Dendritic cell treated with granulocyte-macrophage colony-stimulating factor and Interleukin-4, amounts not matched to agents 40 ng/mL and 50 ng/mL, for 4 days (primary cell): ENCODE measurements at regions not wholly inside any gene's neighbourhood (a gene's known extent, or its start where the extent isn't known, plus 50 kb on each side); places are given as distances from the start of the nearest gene placed in this dataset.

Source experiments
- H3K27ac Mint-ChIP-seq: one replicate; pipeline ENCODE4 v1.8.0; 2022; ENCODE audit warnings: mild to moderate bottlenecking, mixed read lengths
- H3K27me3 Mint-ChIP-seq: one replicate; pipeline ENCODE4 v1.8.0; 2022; ENCODE audit warnings: mild to moderate bottlenecking, mixed read lengths
- H3K36me3 Mint-ChIP-seq: one replicate; pipeline ENCODE4 v1.8.0; 2022; ENCODE audit warnings: low read depth, mixed read lengths
- H3K4me1 Mint-ChIP-seq: one replicate; pipeline ENCODE4 v1.8.0; 2022; ENCODE audit warnings: low read depth, mixed read lengths
- H3K4me3 Mint-ChIP-seq: one replicate; pipeline ENCODE4 v1.8.0; 2022; ENCODE audit warnings: mild to moderate bottlenecking, moderate library complexity, mixed read lengths
- H3K9me3 Mint-ChIP-seq: one replicate; pipeline ENCODE4 v1.8.0; 2022; ENCODE audit warnings: mixed read lengths
- intact Hi-C: fragments of 100-400 bp; cut with micrococcal nuclease; formaldehyde crosslinking; loops from one replicate; pipeline ENCODE4 v1.15.0; 2022

DNA sequence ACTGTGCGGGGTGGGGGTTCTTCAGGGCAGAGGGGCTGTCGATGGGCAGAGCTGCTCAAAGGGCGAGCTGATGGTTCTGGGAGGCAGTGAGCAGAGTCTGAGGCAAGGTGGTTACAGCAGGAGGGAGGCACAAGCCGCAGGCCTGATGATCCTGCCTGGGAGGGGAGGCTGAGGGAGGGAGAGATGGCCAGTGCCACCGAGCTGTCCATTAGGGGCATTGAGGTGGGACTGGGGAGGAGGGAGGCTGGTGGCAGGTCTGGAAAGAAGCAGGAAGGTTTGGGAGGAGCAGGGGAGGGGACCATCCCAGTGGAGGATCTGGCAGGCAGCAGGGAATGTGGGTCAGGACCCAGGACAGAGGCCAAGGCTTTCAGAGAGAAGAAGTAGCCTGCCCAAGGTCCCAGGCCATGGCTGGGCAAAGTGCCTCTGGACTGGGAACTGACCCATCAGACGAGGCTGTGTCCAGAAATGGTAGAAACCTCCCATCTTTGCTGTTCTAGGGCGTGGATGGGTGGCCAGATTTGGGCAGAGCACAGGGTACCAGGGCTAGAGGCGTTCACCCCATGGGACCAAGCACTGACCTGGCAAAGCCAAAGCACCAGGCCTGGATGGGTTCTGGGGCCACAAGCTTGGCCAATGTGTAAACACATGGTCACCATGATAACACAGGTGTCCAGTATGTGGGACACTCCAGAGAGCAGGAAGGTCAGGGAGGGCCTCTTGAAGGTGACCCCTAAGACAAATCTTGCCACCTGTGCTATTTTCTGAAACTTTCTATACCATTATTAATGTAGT lies 55.5 kb downstream of the INHBB start:
- peaks cover 14% of the 10 kb centered on the region for H3K27me3 Mint-ChIP-seq
- no peaks in the 10 kb centered on the region for H3K36me3 Mint-ChIP-seq
- H3K4me3 Mint-ChIP-seq = no peak overlapping the region
- H3K9me3 Mint-ChIP-seq = no peaks in the 10 kb centered on the region
- no peak overlapping the region for H3K27ac Mint-ChIP-seq
- intact Hi-C loops = no loop called here
- H3K4me1 Mint-ChIP-seq = no peaks in the 10 kb centered on the region

DNA sequence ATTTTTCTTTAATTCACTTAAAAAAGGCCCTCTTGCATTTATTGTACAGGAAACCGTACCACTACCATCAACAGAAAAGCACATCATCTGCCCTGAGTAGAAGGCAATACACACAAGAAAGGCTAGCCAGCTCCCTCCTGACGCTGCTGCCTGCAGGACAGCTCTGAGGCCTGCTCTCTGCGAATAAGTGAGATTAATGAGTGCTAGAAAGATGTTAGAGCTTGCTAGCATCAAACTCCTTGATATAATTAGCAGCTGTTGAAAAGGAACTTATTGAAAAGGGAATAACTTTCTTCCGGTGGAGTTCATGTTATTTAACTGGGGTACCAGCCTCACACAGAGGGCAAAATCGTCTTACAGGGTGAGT lies 56.1 kb downstream of the INHBB start:
- H3K27ac Mint-ChIP-seq = no peak overlapping the region
- no peak overlapping the region for H3K4me3 Mint-ChIP-seq

DNA sequence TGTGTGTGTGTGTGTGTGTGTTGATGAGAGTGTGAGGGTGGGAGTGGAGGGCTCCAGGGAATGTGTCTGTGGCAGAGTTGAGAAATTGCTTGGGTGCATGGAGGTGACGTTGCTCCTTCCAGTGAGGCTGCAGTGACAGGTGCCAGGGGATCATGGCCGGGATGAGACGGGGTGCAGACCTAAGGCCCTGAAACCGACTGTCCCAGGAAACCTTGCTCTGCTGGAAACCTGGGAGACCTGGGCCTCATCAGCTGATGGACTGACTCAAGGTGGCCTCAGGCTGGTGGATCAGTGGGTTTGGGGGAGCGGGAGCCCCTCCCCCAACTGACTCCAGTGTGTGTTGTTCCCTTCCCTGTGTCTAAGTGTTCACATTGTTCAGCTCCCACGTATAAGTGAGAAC lies 56.6 kb downstream of the INHBB start:
- Mint-ChIP-seq H3K36me3 (no peaks in the 10 kb centered on the region), H3K4me1 (no peaks in the 10 kb centered on the region), H3K27ac (no peak overlapping the region), H3K27me3 (peaks cover 14% of the 10 kb centered on the region), H3K4me3 (no peak overlapping the region), H3K9me3 (peaks cover 1% of the 10 kb centered on the region)
- intact Hi-C loops = no loop called here

More for the DNA sequence above, 56.1 kb downstream of the INHBB start:
- no peaks in the 10 kb centered on the region for H3K36me3 Mint-ChIP-seq
- H3K4me1 Mint-ChIP-seq = no peaks in the 10 kb centered on the region
- H3K27me3 Mint-ChIP-seq = peaks cover 14% of the 10 kb centered on the region
- intact Hi-C loops = no loop called here
- no peaks in the 10 kb centered on the region for H3K9me3 Mint-ChIP-seq

DNA sequence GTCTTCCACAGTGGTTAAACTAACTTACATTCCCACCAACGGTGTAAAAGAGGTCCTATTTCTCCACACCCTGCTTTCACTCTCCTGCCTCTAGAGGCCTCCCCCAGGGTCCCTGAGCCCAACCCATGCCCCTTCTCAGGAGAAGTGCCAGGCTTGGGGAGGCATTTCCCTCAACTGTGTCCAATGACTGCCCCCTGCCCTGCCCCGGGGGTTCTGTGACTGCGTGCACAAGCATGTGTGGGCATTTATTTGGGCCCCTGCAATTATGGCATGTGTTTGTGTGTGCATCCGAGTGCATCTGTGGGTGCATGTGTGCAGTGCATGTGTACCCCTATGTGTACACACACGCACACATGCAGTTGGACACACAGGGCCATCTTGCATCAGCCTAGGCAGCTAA lies 57.3 kb downstream of the INHBB start:
- Mint-ChIP-seq H3K4me1 (no peaks in the 10 kb centered on the region), H3K4me3 (no peak overlapping the region), H3K9me3 (peaks cover 5% of the 10 kb centered on the region), H3K27me3 (peaks cover 14% of the 10 kb centered on the region), H3K36me3 (no peaks in the 10 kb centered on the region), H3K27ac (no peak overlapping the region)
- intact Hi-C loops = no loop called here

DNA sequence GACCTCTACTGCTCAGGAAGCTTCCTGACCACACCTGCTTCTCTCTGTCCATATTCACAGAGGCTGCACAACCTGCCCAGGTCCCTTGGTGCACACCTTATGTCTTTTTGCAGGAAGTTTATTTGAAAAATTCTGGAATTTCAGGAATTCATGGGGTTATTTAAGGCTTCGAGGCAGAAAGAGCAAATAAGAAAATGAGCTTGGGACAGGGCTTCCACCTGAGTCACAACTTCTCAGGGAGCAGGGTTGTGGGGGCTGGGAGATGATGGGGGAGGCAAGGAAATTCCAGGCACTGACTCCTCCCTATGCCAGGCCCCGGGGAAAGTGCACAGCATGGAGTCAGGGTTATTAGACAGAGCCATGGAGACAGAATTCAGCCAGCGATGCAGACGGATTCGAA lies 57.7 kb downstream of the INHBB start:
- Mint-ChIP-seq H3K4me3 (no peak overlapping the region), H3K4me1 (no peaks in the 10 kb centered on the region), H3K27me3 (peaks cover 14% of the 10 kb centered on the region), H3K27ac (no peak overlapping the region), H3K36me3 (no peaks in the 10 kb centered on the region), H3K9me3 (peaks cover 5% of the 10 kb centered on the region)
- intact Hi-C loops = no loop called here

DNA sequence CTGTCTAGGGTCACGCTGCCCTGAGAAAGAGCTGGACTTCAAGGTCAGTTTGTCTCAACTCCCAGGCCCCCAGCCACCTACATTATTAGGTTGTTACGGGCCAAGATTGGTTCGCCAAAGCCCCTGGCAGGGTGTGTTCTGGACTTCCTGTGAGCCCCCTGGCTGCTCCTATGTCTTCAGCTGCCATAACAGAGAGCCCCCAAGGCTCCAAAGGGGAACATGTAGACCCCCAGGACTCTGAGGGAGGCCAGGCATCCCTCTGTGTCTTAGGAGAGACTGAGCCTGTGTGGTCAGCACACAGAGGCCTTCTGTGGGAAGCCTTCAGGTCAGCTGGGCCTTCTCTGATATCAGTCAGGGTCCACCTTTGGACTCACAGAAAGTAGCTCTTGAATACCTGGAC lies 58.3 kb downstream of the INHBB start:
- Mint-ChIP-seq H3K27ac (no peak overlapping the region), H3K4me3 (no peak overlapping the region), H3K36me3 (no peaks in the 10 kb centered on the region), H3K4me1 (no peaks in the 10 kb centered on the region), H3K9me3 (peaks cover 5% of the 10 kb centered on the region), H3K27me3 (peaks cover 14% of the 10 kb centered on the region)
- intact Hi-C loops = no loop called here

DNA sequence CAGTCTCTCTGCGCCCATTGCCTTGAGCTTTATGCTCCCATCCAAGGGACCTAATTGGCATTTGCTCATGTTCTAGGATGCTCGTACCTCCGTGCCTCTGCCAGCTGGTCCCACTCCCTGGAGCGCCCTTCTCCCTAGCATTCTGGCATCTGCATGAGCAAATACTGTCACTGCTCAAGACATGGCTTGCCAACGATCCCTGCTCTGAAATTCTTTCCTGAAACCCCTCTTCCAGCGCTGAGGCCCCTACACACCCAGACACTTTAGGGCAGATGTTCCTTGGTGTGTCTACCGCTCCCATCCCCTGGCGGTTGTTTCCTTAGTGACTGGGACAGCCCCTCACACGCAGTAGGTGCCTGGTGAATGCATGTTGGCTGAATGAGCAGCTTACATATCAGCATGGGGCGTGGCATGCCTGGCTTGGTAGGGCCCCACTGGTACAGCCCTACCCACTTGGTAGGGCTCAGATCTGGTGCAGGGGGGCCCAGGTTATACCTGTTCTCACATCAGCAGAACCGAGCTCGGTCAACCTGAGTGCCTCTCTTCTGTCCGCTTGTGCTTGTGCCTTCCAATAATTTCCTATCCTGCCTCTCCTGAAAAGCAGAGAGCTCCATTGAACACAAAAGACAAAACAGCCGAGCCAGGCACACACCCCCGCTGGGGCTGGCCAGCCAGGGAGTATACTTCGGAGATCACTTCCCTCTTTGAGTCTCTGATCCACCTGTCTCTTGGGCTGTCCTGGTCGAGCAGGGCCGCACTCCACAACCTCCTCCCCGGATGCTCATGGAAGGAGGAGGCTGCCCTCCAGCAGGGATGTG lies 59.2 kb downstream of the INHBB start:
- intact Hi-C loops = no loop called here
- H3K36me3 Mint-ChIP-seq = no peaks in the 10 kb centered on the region
- H3K9me3 Mint-ChIP-seq = peaks cover 5% of the 10 kb centered on the region
- H3K4me1 Mint-ChIP-seq = no peaks in the 10 kb centered on the region
- no peak overlapping the region for H3K27ac Mint-ChIP-seq
- peaks cover 14% of the 10 kb centered on the region for H3K27me3 Mint-ChIP-seq
- no peak overlapping the region for H3K4me3 Mint-ChIP-seq

DNA sequence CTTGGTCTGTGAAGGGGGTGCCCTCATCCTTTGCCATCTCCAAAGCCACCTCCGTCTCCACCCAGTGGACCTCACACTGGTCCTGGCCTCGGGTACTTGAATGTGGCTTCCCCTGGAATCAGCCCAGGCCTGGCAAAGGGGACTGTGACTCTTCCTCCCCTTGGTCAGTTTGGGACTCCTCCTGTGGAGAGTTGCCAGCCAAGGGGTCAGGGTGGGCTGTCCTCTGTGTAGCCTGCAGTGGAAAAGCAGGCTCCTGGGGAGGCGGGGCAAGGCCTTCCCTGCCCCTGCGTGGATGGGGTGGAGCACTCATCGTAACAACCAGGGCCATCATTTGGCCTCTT lies 59.8 kb downstream of the INHBB start:
- intact Hi-C loops = no loop called here
- Mint-ChIP-seq H3K36me3 (no peaks in the 10 kb centered on the region), H3K27ac (no peak overlapping the region), H3K4me1 (no peaks in the 10 kb centered on the region), H3K4me3 (no peak overlapping the region), H3K9me3 (peaks cover 5% of the 10 kb centered on the region), H3K27me3 (peaks cover 12% of the 10 kb centered on the region)

DNA sequence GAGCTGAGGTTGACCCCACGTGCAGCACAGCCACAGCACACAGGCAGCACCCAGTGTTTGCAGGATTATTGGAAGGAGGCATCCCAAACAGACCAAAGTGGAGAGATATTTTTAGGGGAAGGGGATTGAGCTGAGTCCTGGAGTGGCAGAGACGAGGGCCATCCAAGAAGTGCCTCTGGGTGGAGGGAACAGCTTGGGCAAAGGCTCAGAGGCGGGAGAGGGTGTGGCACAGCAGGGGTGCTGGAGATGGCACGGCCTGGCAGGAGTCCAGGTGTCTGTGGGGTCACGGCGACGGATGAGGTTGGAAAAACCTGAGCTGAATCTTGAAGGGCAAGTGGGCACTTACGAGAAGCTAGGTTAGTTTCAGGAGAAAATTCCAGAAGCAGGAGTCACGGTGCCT lies 60.6 kb downstream of the INHBB start:
- peaks cover 6% of the 10 kb centered on the region for H3K27me3 Mint-ChIP-seq
- H3K36me3 Mint-ChIP-seq = no peaks in the 10 kb centered on the region
- H3K9me3 Mint-ChIP-seq = peaks cover 5% of the 10 kb centered on the region
- intact Hi-C loops = no loop called here
- H3K27ac Mint-ChIP-seq = no peak overlapping the region
- no peak overlapping the region for H3K4me3 Mint-ChIP-seq
- H3K4me1 Mint-ChIP-seq = no peaks in the 10 kb centered on the region

DNA sequence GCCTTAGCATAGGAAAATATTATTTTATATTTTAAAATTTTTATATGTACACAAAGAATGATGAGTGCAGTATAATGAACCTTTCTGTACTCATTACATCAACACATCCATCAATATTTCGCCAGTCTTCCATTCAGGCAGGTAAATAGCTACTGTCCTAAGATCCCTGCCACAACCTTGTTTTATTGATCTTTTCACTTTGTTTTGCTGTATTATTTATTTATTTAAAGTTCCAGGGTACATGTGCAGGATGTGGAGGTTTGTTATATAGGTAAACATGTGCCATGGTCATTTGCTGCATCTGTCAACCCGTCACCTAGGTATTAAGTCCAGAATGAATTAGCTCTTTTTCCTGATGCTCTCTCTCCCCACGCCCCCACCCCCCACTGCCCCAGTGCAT lies 64.6 kb downstream of the INHBB start:
- Mint-ChIP-seq H3K27ac (no peak overlapping the region), H3K4me1 (no peaks in the 10 kb centered on the region), H3K9me3 (peaks cover 5% of the 10 kb centered on the region), H3K27me3 (peaks cover 5% of the 10 kb centered on the region), H3K4me3 (no peak overlapping the region), H3K36me3 (no peaks in the 10 kb centered on the region)
- intact Hi-C loops = no loop called here

DNA sequence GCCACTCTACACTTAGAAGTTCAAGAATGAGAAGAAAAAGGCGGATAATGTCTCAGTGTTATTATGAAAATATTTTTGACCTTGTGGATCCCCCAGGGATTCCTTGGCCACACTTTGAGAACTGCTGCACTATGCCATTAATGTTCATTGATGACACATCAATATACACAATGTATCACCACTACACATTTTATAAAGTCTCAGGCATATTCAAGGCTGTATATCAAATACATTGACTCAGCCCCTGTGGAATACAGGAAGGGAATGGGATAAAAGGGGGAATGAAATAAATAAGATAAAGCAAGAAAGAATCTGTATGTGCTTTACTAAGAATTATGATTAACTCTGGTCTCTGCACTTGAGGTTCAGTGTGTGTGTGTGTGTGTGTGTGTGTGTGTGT lies 69.1 kb downstream of the INHBB start:
- H3K4me1 Mint-ChIP-seq = no peaks in the 10 kb centered on the region
- no peaks in the 10 kb centered on the region for H3K9me3 Mint-ChIP-seq
- H3K27me3 Mint-ChIP-seq = peaks cover 5% of the 10 kb centered on the region
- intact Hi-C loops = no loop called here
- H3K27ac Mint-ChIP-seq = no peak overlapping the region
- H3K36me3 Mint-ChIP-seq = no peaks in the 10 kb centered on the region
- no peak overlapping the region for H3K4me3 Mint-ChIP-seq

DNA sequence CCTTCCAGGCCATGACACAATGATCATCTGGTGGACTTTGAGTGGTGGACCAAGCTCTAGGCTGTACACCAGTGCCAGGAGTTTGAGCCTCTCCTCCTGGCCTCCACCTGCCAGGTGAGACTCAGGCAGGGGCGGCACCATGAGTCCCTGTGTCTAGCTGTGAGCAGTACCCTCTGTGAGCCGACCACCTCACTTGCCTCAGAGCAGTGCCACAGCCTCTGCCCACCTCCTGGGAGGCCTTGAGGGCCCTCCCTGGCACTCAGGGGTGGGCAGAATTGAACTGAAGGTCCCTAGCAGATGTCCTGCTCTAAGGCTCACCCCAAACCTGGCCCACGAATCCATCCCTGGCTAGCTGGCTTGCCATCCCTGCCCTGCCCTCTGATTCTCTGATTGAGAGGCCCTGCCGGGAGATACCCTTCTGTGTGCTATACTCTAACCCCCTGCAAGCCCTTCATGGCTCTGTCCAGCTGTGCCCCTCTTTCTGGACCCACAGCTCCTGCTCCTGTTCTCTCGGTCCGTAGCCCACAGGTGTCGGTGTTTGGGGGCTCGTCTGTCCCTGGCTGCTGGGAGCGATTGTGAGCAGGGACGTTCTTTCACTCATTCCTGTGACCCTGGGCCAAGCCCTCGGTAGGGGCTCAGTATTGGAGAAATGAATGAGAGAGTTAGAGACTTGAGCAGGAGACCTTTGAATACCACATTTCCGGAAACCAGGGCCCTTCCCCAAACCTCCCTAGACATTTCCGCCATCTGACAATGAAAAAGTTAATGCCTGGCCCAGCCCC lies 70.0 kb downstream of the INHBB start:
- no peaks in the 10 kb centered on the region for H3K4me1 Mint-ChIP-seq

DNA sequence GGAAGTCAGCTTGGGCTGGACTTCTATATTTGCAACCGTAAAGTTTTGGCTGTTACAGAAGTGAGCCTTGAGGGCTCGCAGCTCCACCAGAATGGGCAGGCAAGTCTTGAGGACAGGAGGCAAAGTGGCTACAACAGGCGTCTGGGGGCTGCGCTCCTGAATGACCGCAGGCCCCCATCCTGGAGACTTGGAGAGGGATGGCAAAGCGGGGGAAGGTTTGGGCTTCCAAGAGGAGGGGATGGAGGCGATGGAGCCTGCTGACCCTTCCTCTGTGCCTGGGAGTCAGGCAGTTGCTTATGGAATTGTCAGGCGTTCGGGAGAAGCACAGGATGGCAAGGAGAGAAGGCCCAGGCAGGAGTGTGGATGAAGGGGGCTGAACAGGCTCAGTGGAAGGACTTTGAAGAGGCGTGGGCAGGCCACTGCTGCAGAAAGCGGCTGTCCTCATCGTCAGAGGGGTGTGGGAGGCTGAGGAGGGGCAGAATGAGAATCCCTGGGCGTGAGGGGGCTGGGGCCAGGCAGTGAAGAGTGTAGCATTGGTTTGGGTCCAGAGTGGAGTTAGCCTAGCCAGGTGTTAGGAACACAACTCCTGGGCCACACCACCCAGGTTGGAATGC lies 72.3 kb downstream of the INHBB start:
- H3K27ac Mint-ChIP-seq = no peak overlapping the region

More for the DNA sequence above, 70.0 kb downstream of the INHBB start:
- intact Hi-C loops = no loop called here
- H3K27me3 Mint-ChIP-seq = peaks cover 5% of the 10 kb centered on the region
- H3K4me3 Mint-ChIP-seq = no peak overlapping the region
- H3K36me3 Mint-ChIP-seq = no peaks in the 10 kb centered on the region
- no peak overlapping the region for H3K27ac Mint-ChIP-seq
- no peaks in the 10 kb centered on the region for H3K9me3 Mint-ChIP-seq

DNA sequence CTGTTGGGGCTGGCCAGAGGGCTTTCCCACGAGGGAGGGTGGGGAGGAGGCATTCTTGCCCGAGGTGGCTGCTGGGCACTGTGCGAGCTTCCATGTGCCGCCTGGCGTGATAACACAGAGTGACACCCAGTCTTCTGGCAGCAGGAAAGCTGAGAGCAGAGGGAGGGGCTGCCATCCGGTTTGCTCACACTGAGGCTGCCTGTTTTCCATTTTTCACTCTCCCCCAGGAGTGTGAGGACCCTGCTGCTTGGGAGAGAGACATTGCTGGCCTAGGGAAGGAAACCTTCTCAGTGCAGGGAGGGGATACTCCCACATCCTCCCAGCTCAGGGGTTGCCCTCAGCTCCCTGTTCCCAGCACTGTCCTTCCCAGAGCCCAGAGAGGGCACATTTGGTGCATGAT lies 73.1 kb downstream of the INHBB start:
- H3K27me3 Mint-ChIP-seq = peaks cover 4% of the 10 kb centered on the region
- no peak overlapping the region for H3K27ac Mint-ChIP-seq
- no peaks in the 10 kb centered on the region for H3K4me1 Mint-ChIP-seq
- no peaks in the 10 kb centered on the region for H3K9me3 Mint-ChIP-seq
- intact Hi-C loops = no loop called here
- H3K36me3 Mint-ChIP-seq = no peaks in the 10 kb centered on the region
- H3K4me3 Mint-ChIP-seq = no peak overlapping the region

More for the DNA sequence above, 72.3 kb downstream of the INHBB start:
- no peaks in the 10 kb centered on the region for H3K4me1 Mint-ChIP-seq
- H3K4me3 Mint-ChIP-seq = no peak overlapping the region
- intact Hi-C loops = no loop called here
- no peaks in the 10 kb centered on the region for H3K9me3 Mint-ChIP-seq
- no peaks in the 10 kb centered on the region for H3K36me3 Mint-ChIP-seq
- peaks cover 4% of the 10 kb centered on the region for H3K27me3 Mint-ChIP-seq
